VCaP (cell line): ENCODE measurements at regions not wholly inside any gene's neighbourhood (a gene's known extent, or its start where the extent isn't known, plus 50 kb on each side); places are given as distances from the start of the nearest gene placed in this dataset.

Source experiments
- H3K27ac ChIP-seq: fragments of 450-650 bp; 2 replicates; pipeline ENCODE4 v1.5.1; 2017
- TF ChIP-seq, protein P1 (sequence below): fragments of 450-650 bp; conservative IDR thresholded peaks from 2 replicates; pipeline ENCODE4 v1.5.1; 2017; ENCODE audit warnings: mild to moderate bottlenecking, moderate library complexity

GRCh38 chr7:152489044-152489443, 53.2 kb upstream of the KMT2C start:
- TF ChIP-seq, protein P1, sequence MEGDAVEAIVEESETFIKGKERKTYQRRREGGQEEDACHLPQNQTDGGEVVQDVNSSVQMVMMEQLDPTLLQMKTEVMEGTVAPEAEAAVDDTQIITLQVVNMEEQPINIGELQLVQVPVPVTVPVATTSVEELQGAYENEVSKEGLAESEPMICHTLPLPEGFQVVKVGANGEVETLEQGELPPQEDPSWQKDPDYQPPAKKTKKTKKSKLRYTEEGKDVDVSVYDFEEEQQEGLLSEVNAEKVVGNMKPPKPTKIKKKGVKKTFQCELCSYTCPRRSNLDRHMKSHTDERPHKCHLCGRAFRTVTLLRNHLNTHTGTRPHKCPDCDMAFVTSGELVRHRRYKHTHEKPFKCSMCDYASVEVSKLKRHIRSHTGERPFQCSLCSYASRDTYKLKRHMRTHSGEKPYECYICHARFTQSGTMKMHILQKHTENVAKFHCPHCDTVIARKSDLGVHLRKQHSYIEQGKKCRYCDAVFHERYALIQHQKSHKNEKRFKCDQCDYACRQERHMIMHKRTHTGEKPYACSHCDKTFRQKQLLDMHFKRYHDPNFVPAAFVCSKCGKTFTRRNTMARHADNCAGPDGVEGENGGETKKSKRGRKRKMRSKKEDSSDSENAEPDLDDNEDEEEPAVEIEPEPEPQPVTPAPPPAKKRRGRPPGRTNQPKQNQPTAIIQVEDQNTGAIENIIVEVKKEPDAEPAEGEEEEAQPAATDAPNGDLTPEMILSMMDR, result no peak
- H3K27ac ChIP-seq, result no peak overlapping the region

GRCh38 chr7:152486968-152487367, 51.2 kb upstream of the KMT2C start:
- TF ChIP-seq, protein P1, result no peak
- H3K27ac ChIP-seq, result no peak overlapping the region

DNA sequence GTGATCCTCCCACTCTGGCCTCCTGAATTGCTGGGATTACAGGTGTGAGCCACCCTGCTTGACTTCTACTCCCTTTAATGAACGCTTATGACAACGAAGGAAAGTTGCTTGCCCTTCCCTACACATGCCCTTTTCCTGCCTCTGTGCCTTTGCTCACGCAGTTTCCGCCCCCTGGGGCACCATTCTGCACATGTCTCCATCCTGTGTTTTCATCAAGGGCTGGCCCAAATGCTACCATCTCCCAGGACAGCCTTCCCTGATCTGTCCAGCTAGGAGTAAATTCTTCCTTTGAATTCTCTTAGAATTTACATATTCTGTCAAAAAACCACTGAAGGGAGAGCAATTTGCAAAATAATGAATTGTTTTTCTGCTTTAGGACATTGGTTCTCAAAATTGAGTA, 50.0 kb upstream of the KMT2C start:
- TF ChIP-seq, protein P1, result no peak

More for the DNA sequence above, 50.0 kb upstream of the KMT2C start:
- no peak overlapping the region for H3K27ac ChIP-seq
